IMR-90 (cell line): ENCODE measurements at regions not wholly inside any gene's neighbourhood (a gene's known extent, or its start where the extent isn't known, plus 50 kb on each side); places are given as distances from the start of the nearest gene placed in this dataset.

Experiments used
- ATAC-seq: fragments of 200-7000 bp; cut with Tn5 transposase; 2 replicates; pipeline ENCODE4 v1.9.1; 2020; ENCODE audit warnings: low read depth, mild to moderate bottlenecking, moderate library complexity
- BruUV-seq: library from RNA; stranded (reverse); fragments of 400-500 nt; replicated peaks from 2 replicates; lab custom pipeline; 2021; lab: Mats Ljungman, UMichigan
- CTCF ChIA-PET: fragments of 300-600 bp; formaldehyde crosslinking; extraction: SDS; loops from one replicate; lab custom pipeline; 2021; ENCODE audit warnings: antibody characterized with exemption; lab: Yijun Ruan, JAX
- POLR2A ChIA-PET: fragments of 300-600 bp; sonication (Branson Sonifier 250); formaldehyde crosslinking; loops from one replicate; lab custom pipeline; 2022; ENCODE audit warnings: antibody characterized with exemption; ENCODE audit not compliant: unreplicated experiment; lab: Charles Lee
- DNase-seq: peaks from one replicate; pipeline ENCODE4 v3.0.0; 2013
- H2AFZ ChIP-seq: replicated peaks from 2 replicates; pipeline ENCODE3; 2013; ENCODE audit warnings: low read length, mild to moderate bottlenecking; ENCODE audit not compliant: poor library complexity
- H2AK5ac ChIP-seq: 2 replicates; pipeline ENCODE4 v1.6.1; 2013; ENCODE audit warnings: low read depth, low read length, inconsistent platforms
- H2AK9ac ChIP-seq: replicated peaks from 2 replicates; pipeline ENCODE3; 2013; ENCODE audit warnings: mild to moderate bottlenecking, low read depth, low read length, moderate library complexity; ENCODE audit not compliant: poor library complexity
- H2BK120ac ChIP-seq: 2 replicates; pipeline ENCODE4 v1.6.1; 2013; ENCODE audit warnings: low read depth, low read length, inconsistent platforms
- H2BK15ac ChIP-seq: 3 replicates; pipeline ENCODE4 v1.6.1; 2013; ENCODE audit warnings: low read depth, low read length, inconsistent platforms
- H2BK20ac ChIP-seq: 2 replicates; pipeline ENCODE4 v1.6.1; 2013; ENCODE audit warnings: low read depth, mild to moderate bottlenecking, inconsistent platforms, low read length, moderate library complexity
- H2BK5ac ChIP-seq: 2 replicates; pipeline ENCODE4 v1.6.1; 2013; ENCODE audit warnings: mild to moderate bottlenecking, low read depth, low read length, inconsistent platforms; ENCODE audit not compliant: poor library complexity, severe bottlenecking
- H3K14ac ChIP-seq: replicated peaks from 2 replicates; pipeline ENCODE4 v1.6.1; 2013; ENCODE audit warnings: low read depth, low read length, inconsistent platforms
- H3K18ac ChIP-seq: 2 replicates; pipeline ENCODE4 v1.6.1; 2013; ENCODE audit warnings: low read depth, low read length, control low read depth
- H3K23ac ChIP-seq: 2 replicates; pipeline ENCODE4 v1.6.1; 2013; ENCODE audit warnings: low read depth, low read length, inconsistent platforms
- H3K27ac ChIP-seq: 2 replicates; pipeline ENCODE4 v1.5.1; 2013; ENCODE audit warnings: mild to moderate bottlenecking, control low read depth, low read length; ENCODE audit not compliant: insufficient read depth
- H3K27me3 ChIP-seq: 2 replicates; pipeline ENCODE4 v1.6.1; 2013; ENCODE audit warnings: low read length; ENCODE audit not compliant: control insufficient read depth, insufficient read depth
- H3K36me3 ChIP-seq: 2 replicates; pipeline ENCODE4 v1.6.1; 2013; ENCODE audit warnings: low read length, mixed read lengths; ENCODE audit not compliant: control insufficient read depth, insufficient read depth
- H3K4ac ChIP-seq: 2 replicates; pipeline ENCODE4 v1.6.1; 2013; ENCODE audit warnings: low read depth, low read length, inconsistent platforms
- H3K4me1 ChIP-seq: 2 replicates; pipeline ENCODE4 v1.6.1; 2013; ENCODE audit warnings: low read length, mixed read lengths; ENCODE audit not compliant: control insufficient read depth, insufficient read depth
- H3K4me2 ChIP-seq: 2 replicates; pipeline ENCODE4 v1.6.1; 2013; ENCODE audit warnings: low read depth, mild to moderate bottlenecking, control low read depth, low read length, moderate library complexity
- H3K4me3 ChIP-seq: 2 replicates; pipeline ENCODE4 v1.5.1; 2013; ENCODE audit warnings: low read depth, mild to moderate bottlenecking, control low read depth, low read length, moderate library complexity; ENCODE audit not compliant: insufficient read depth
- H3K56ac ChIP-seq: 2 replicates; pipeline ENCODE4 v1.6.1; 2013; ENCODE audit warnings: low read length, inconsistent platforms; ENCODE audit not compliant: insufficient read depth; ENCODE audit errors: extremely low read depth
- H3K79me1 ChIP-seq, 2 experiments: 2 replicates each; pipeline ENCODE4 v1.6.1; 2013; ENCODE audit warnings: low read length in 2 of 2, inconsistent platforms in 1 of 2, low read depth in 1 of 2
- H3K9ac ChIP-seq: 2 replicates; pipeline ENCODE4 v1.6.1; 2013; ENCODE audit warnings: low read depth, low read length, control low read depth
- H3K9me1 ChIP-seq: 2 replicates; pipeline ENCODE4 v1.6.1; 2013; ENCODE audit warnings: low read length, inconsistent platforms; ENCODE audit not compliant: insufficient read depth
- H3K9me3 ChIP-seq: 2 replicates; pipeline ENCODE4 v1.6.1; 2013; ENCODE audit warnings: low read length; ENCODE audit not compliant: control insufficient read depth, insufficient read depth
- H4K20me1 ChIP-seq: 2 replicates; pipeline ENCODE4 v1.6.1; 2013; ENCODE audit warnings: low read length, inconsistent platforms; ENCODE audit not compliant: insufficient read depth
- H4K5ac ChIP-seq: 2 replicates; pipeline ENCODE4 v1.6.1; 2013; ENCODE audit warnings: mild to moderate bottlenecking, low read depth, low read length, control low read depth
- H4K8ac ChIP-seq, 2 experiments: 2 replicates each; pipeline ENCODE4 v1.6.1; 2013; ENCODE audit warnings: low read depth in 2 of 2, low read length in 2 of 2, control low read depth in 1 of 2, inconsistent platforms in 1 of 2
- H4K91ac ChIP-seq: 2 replicates; pipeline ENCODE4 v1.6.1; 2013; ENCODE audit warnings: low read depth, low read length, inconsistent platforms; ENCODE audit not compliant: insufficient read depth
- BHLHE40 ChIP-seq: fragments of 150-350 bp; IDR thresholded peaks from 2 replicates; pipeline ENCODE4 v1.6.1; 2016; ENCODE audit warnings: mild to moderate bottlenecking, low read depth, low read length
- CEBPB ChIP-seq: IDR thresholded peaks from 2 replicates; pipeline ENCODE4 v1.6.1; 2012; ENCODE audit warnings: low read depth, low read length, improper control_type of control experiment
- CHD1 ChIP-seq: IDR thresholded peaks from 2 replicates; pipeline ENCODE4 v1.6.1; 2012; ENCODE audit warnings: low read depth, low read length, improper control_type of control experiment
- FOS ChIP-seq: fragments of 150-350 bp; IDR thresholded peaks from 2 replicates; pipeline ENCODE4 v1.6.1; 2016; ENCODE audit warnings: low read depth, low read length
- MAFK ChIP-seq: IDR thresholded peaks from 2 replicates; pipeline ENCODE4 v1.6.1; 2012; ENCODE audit warnings: low read depth, low read length, improper control_type of control experiment
- MXI1 ChIP-seq: IDR thresholded peaks from 2 replicates; pipeline ENCODE4 v1.6.1; 2012; ENCODE audit warnings: low read depth, mild to moderate bottlenecking, low read length, moderate library complexity, borderline replicate concordance
- NFE2L2 ChIP-seq: fragments of 150-350 bp; IDR thresholded peaks from 2 replicates; pipeline ENCODE4 v1.6.1; 2016; ENCODE audit warnings: low read depth, mild to moderate bottlenecking, low read length
- POLR2A ChIP-seq: IDR thresholded peaks from 2 replicates; pipeline ENCODE4 v1.6.1; 2012; ENCODE audit warnings: mild to moderate bottlenecking, low read depth, low read length
- RAD21 ChIP-seq: IDR thresholded peaks from 2 replicates; pipeline ENCODE4 v1.6.1; 2012; ENCODE audit warnings: low read length, improper control_type of control experiment
- WGBS, 2 experiments: methylation state at CpG; one replicate each; pipeline versions ENCODE4 v1.1.5 to v1.1.7; 2013; ENCODE audit warnings: missing lambda C conversion rate in 2 of 2; ENCODE audit not compliant: insufficient read length in 1 of 2; ENCODE audit errors: extremely low coverage in 2 of 2; 5-methylcytosine and 5-hydroxymethylcytosine counted together
- dilution Hi-C: fragments of 300-500 bp; cut with HindIII; formaldehyde crosslinking; loops from one replicate; pipeline ENCODE4 v1.14.3; 2018; ENCODE audit warnings: low sequenced_read_pairs; ENCODE audit not compliant: unreplicated experiment
- in situ Hi-C: fragments of 300-500 bp; cut with MboI; formaldehyde crosslinking; loops from 3 replicates; pipeline ENCODE4 v1.14.3; 2019; ENCODE audit warnings: low sequenced_read_pairs, inconsistent platforms, mixed read lengths
- intact Hi-C: fragments of 100-400 bp; cut with micrococcal nuclease; formaldehyde crosslinking; loops from 2 replicates; pipeline ENCODE4 v1.10.0; 2022
- TF ChIP-seq, protein P1 (sequence below): fragments of 150-350 bp; IDR thresholded peaks from 2 replicates; pipeline ENCODE4 v1.6.1; 2016; ENCODE audit warnings: low read depth, mild to moderate bottlenecking, low read length, moderate library complexity, borderline replicate concordance
- TF ChIP-seq, protein P2 (sequence below): conservative IDR thresholded peaks from 2 replicates; pipeline ENCODE4 v1.5.1; 2012; ENCODE audit warnings: mild to moderate bottlenecking, low read depth, low read length, improper control_type of control experiment
- TF ChIP-seq, protein P3 (sequence below): fragments of 150-350 bp; IDR thresholded peaks from 2 replicates; pipeline ENCODE4 v1.6.1; 2017; ENCODE audit warnings: mild to moderate bottlenecking, antibody characterized with exemption, low read length, low read depth

DNA sequence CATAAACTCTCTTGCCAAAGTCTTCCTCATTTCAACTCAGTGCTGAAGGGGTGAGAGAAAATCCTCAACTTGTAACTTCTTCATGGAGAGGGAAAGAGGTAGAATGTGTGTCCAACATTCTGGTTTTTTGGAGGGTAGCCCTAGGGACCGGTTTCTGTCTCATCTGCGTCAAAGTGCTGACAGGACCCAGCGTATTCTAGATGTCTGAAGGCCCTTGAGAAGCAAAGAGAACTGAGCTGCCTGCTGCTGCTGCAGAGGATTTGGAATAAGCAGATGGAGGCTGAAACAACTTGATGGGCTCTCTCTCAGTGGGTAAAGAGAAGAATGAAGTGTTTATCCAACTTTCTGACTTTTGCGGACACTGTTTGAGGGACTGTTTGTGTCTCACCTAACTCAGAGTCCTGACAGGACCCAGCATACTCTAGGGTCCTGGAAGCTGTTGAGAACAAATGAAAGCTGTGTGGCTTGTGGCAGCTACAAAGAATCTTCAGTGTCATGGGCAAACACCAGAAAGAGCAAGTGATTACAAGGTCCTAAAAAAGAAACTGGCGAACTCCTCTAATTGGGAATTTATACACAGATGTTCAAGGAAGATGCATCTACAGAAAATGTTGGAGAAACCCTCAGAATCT is 174.4 kb downstream of the SI start:
- ATAC-seq = no peak
- Histone ChIP-seq H3K27ac (no peak overlapping the region), H3K23ac (no peak overlapping the region), H3K4me3 (no peak overlapping the region), H3K36me3 (no peaks in the 10 kb centered on the region), H4K91ac (no peak overlapping the region), H3K9me3 (peaks cover 5% of the 10 kb centered on the region; the same call in 1 of the 2 replicates), H3K9ac (no peak overlapping the region), H3K14ac (no peak overlapping the region), H3K4me1 (no peaks in the 10 kb centered on the region), H4K5ac (no peak overlapping the region), H2AK9ac (no peak overlapping the region), H2BK20ac (no peak overlapping the region), H3K4me2 (no peak overlapping the region), H2BK15ac (no peak overlapping the region), H3K79me1 (no peaks in the 10 kb centered on the region), H4K20me1 (no peaks in the 10 kb centered on the region), H3K4ac (no peak overlapping the region), H4K8ac (no peak overlapping the region), H3K56ac (no peak overlapping the region), H3K27me3 (no peaks in the 10 kb centered on the region), H3K9me1 (no peaks in the 10 kb centered on the region), H2BK5ac (no peak overlapping the region), H2AK5ac (no peak overlapping the region), H2BK120ac (no peak overlapping the region), H3K18ac (no peak overlapping the region), H2AFZ (no peak overlapping the region)
- 40% methylated on average over 1 of the region's 5 CpGs; no CpG with 5 or more reads in 1 of the 2 experiments for WGBS, 2 experiments
- intact Hi-C loops = no loop called here
- CTCF ChIA-PET = no interaction called here
- no TSS peak for BruUV-seq
- in situ Hi-C loops = no loop called here
- POLR2A ChIA-PET = interaction anchor here (0.7 kb wide), 1 partner anchor 21 kb away, joined by 3 read pairs; no protein-coding TSS in a partner anchor
- TF ChIP-seq MXI1 = no peak
- no peak for TF ChIP-seq RAD21
- TF ChIP-seq BHLHE40 = no peak
- TF ChIP-seq, protein P1, sequence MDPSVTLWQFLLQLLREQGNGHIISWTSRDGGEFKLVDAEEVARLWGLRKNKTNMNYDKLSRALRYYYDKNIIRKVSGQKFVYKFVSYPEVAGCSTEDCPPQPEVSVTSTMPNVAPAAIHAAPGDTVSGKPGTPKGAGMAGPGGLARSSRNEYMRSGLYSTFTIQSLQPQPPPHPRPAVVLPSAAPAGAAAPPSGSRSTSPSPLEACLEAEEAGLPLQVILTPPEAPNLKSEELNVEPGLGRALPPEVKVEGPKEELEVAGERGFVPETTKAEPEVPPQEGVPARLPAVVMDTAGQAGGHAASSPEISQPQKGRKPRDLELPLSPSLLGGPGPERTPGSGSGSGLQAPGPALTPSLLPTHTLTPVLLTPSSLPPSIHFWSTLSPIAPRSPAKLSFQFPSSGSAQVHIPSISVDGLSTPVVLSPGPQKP = no peak
- TF ChIP-seq MAFK = no peak
- no peak for TF ChIP-seq NFE2L2
- TF ChIP-seq, protein P2, sequence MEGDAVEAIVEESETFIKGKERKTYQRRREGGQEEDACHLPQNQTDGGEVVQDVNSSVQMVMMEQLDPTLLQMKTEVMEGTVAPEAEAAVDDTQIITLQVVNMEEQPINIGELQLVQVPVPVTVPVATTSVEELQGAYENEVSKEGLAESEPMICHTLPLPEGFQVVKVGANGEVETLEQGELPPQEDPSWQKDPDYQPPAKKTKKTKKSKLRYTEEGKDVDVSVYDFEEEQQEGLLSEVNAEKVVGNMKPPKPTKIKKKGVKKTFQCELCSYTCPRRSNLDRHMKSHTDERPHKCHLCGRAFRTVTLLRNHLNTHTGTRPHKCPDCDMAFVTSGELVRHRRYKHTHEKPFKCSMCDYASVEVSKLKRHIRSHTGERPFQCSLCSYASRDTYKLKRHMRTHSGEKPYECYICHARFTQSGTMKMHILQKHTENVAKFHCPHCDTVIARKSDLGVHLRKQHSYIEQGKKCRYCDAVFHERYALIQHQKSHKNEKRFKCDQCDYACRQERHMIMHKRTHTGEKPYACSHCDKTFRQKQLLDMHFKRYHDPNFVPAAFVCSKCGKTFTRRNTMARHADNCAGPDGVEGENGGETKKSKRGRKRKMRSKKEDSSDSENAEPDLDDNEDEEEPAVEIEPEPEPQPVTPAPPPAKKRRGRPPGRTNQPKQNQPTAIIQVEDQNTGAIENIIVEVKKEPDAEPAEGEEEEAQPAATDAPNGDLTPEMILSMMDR = no peak
- no peak for TF ChIP-seq POLR2A
- TF ChIP-seq FOS = no peak
- TF ChIP-seq CEBPB = no peak
- TF ChIP-seq CHD1 = no peak
- TF ChIP-seq, protein P3, sequence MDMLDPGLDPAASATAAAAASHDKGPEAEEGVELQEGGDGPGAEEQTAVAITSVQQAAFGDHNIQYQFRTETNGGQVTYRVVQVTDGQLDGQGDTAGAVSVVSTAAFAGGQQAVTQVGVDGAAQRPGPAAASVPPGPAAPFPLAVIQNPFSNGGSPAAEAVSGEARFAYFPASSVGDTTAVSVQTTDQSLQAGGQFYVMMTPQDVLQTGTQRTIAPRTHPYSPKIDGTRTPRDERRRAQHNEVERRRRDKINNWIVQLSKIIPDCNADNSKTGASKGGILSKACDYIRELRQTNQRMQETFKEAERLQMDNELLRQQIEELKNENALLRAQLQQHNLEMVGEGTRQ = no peak
- dilution Hi-C loops = no loop called here
- no peak for DNase-seq
